GM19372 (cell line): ENCODE measurements at regions not wholly inside any gene's neighbourhood (a gene's known extent, or its start where the extent isn't known, plus 50 kb on each side); places are given as distances from the start of the nearest gene placed in this dataset.
"Not testable (repeated sequence)": the region's sequence is repeated elsewhere in the genome, so short reads cannot be mapped to it uniquely, and the experiment has no call there.

Source experiments
- ATAC-seq: cut with Tn5 transposase; IDR thresholded peaks from one replicate; pipeline ENCODE4 v1.9.1; 2021; ENCODE audit warnings: mild to moderate bottlenecking, low read depth, moderate library complexity; ENCODE audit not compliant: unreplicated experiment

- no peak for ATAC-seq
These were observed 117.7 kb upstream of the CDYL start for GRCh38 chr6:4658486-4658885.

DNA sequence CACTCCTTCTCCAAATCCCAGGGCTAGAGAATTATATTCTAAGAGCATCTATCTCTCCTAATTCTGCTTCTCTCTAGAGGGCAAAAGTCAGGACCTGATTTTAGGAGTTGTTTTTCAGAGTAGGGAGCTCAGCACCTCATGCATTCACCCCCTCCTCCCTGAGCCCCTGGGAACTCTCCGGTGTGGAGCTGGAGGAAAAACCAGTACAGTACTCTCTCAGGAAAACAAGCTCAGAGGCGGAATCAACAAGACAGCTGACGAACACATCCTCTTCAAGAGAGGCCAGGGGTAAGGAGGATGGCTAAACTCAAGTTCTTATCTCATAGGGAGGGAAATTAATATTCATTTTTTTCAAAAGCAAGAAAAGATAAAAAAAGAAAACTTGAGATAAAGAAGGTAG is 120.1 kb upstream of the CDYL start:
- ATAC-seq = no peak

DNA sequence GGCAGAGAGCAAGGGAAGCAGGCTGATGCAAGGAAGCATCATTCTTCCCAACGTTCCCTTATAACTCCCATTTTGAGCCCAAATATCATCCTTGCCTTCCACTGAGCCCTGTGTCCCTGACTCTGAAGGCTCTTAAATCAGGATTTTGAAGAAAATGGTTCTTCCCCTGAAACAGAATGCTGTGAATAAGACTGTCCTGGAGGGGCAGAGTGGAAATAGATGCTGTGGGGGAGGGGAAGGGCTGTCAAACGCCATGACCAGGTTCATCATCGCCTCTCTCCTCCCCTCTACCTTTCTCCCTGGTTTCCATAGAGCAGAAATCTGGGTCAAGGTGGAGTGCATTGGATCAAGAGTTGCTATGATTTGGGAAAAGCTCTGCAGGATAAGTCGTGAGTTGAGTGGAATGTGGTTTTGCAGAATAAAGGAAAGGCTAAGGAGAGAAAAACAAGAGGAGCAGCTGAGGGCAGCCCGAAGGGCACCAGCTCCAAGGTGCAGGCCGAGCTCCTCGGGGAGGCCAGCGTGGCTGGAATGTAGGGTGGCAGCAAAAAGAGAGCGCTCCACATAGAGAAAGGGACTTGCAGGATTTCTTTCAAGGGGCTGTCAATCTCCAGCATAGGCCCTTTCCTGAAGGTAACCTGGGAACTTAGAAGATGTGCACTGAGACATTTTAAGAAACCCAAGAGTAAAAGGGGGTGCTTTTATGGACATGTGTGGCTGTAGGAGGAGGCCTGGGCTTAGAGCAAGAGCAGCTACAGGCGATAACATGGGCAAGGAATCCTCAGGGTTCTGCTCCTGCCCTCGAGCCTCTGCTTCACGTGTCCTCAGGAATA is 120.8 kb upstream of the CDYL start:
- no peak for ATAC-seq

DNA sequence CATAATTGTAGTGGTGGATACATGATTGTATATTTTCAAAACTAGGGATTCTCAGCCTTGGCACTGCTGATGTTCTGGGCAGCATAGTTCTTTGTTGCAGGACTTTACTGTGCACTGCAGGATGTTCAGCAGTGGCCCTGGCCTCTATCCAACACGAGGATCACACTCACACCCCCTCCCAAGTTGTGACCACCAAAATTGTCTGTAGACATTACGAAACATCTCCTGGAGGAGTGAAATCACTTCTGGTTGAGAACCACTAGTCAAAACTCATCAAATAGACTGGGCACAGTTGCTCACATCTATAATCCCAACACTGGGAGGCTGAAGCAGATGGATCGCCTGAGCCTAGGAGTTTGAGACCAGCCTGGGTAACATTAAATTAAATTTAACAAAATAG is 123.1 kb upstream of the CDYL start:
- ATAC-seq = no peak

DNA sequence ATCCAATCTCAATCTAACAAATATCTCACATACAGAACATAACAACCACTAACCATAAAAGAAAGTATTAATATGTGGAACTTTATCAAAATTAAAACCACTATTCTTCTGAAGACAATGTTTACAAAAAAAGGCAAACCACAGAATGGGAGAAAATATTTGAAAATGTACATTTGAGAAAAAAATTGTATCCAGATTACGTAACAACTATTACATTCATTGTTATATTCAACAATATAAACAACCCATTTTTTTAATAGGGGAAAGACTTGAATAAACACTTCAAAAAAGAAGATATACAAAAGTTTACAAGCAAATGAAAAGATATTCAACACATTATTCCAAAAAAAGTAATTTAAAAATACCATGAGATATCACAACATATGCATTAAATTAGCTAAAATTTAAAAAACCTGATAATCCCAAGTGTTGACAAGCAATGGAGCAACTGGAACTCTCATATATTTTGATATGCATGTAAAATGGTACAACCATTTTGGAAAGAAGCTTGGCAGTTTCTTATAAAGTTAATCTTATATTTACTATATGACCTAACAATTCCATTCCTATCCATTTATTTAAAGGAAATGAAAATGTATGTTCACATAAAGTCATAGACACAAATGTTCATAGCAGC is 124.3 kb upstream of the CDYL start:
- ATAC-seq = no peak

GRCh38 chr6:4649728-4650127 is 126.5 kb upstream of the CDYL start:
- ATAC-seq = no peak

DNA sequence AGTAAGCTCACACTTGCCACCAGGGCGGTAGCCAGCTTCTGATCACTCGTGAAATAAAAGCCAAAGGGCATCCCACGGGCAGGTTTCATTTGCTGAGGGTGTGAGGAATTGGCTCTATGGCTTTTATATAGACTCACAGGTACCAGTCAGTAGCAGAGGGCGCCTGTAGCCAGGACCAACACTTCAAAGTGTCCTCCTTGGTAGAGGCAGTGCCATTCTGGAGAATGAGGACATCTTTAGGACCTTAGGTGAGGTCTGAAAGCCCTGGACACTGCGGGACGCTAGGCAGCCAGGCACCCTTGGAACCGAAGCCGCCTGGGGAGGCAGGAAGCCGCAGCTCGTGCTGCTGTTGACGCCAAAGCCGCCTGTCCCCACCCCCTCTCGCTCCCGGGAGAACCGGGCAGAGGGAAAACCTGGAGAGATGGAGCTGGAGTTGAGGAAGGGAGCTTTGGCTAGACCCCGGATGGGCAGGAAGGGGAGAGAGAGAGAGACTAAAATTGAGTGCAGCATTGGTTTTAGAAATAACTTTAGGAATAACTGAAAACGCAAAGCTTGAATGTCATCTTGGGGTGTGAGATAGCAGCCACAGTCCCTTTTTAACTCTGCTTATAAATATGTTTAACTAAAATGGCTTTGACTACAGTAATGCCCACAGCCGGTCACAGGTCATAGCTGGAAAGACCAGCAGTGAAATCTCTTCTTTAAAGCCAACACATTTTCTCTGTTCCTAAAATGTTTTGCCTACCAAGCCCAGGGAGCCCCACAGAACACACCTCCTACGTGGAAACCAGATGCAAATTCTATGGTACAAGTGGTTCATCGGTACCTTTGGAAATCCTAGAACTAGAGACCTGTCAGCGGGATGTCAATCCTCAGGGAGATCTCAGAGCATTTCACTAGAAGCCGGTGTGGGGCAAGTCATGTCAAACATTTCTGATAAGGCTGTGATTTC is 128.5 kb upstream of the CDYL start:
- ATAC-seq = no peak

GRCh38 chr6:4645713-4646360 is 130.4 kb upstream of the CDYL start:
- ATAC-seq = no peak

GRCh38 chr6:4644996-4645395 is 131.2 kb upstream of the CDYL start:
- no peak for ATAC-seq

DNA sequence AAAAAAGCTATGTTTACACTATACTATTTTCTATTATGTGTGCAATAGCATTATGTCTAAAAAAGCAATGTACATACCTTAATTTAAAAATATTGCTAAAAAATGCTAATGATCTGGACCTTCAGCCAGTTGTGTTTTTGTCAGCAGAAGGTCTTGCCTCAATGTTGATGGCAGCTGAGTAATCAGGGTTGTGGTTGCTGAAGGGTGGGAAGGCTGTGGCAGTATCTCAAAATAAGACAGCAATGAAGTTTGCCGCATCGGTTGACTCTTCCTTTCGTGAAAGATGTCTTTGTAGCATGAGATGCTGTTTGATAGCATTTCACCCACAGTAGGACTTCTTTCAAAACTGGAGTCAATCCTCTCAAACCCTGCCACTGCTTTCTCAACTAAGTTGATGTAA is 134.7 kb upstream of the CDYL start:
- no peak for ATAC-seq

DNA sequence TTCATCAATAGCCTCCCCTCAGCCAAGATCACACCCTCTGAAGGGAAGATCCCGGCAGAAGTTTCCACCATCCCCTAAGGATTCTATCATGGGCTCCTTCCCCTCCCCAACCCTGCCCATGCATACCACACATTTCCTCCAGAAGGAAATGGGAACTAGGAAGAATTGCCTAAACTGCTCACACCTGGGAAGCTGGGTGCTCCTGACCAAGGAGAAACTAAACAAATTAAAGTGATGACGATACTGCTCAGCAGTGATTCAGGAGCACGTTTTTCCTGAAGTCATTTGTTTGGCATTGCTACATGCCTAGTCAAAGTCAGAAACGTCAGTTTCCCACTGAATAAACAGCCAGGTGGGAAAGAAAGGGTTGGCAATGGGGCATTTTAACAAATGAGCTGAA is 136.1 kb upstream of the CDYL start:
- ATAC-seq = no peak

DNA sequence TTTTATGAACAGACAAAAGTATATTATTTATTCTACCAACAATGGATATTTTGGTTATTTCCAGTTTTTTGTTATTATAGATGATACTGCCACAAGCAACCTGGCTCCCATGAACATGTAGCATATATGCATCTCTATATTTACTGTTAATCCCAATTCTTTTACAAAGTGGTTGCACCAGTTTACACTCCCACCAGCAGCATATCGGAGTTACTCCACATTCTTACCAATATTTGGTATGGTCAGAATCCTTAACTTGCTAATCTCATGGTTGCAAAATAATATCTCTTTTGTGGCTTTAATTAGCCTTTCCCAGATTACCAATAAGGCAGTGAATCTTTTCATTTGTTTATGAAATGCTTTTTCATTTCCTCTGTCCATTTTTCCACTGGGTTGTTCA is 137.6 kb upstream of the CDYL start:
- no peak for ATAC-seq

GRCh38 chr6:4637691-4638433 is 138.3 kb upstream of the CDYL start:
- ATAC-seq = no peak

- no peak for ATAC-seq
These were observed 139.4 kb upstream of the CDYL start for GRCh38 chr6:4636881-4637224.

DNA sequence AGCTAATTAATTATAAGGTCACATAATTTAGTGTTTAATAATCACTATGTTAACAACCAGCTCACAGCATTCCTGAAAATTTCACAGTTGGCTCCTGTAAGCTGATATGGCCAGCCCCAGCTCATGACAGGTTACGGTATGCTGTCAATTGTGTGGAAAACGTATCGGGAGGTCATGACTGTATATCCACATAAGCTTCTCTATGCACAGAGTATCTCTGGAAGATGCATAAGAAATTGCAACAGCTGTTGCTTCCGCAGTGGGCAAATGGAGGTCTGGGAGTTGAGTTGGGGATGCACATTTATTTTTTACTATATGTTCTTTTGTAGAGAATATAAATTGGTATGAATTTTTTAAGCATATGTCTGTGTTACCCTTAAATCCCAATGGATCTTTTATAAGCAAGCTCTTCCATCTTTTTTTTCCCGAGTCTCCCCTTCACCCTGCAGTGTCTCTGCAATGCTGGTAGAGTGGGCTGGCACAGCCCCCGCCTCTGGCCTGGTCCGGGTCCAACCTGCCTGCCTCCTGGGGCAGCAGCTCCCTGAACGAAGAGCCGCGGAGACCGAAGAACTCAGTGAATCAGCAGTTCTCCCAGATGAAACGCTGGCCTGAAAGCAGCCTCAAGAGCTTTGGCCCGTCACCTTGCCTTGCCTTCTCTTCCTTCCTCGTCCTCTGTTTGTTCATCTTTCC is 139.9 kb upstream of the CDYL start:
- no peak for ATAC-seq

- no peak for ATAC-seq
These were observed 140.5 kb upstream of the CDYL start for GRCh38 chr6:4635666-4636065.

GRCh38 chr6:4632421-4632820 is 143.8 kb upstream of the CDYL start:
- ATAC-seq = no peak

- ATAC-seq = not testable (repeated sequence)
These were observed 146.4 kb upstream of the CDYL start for GRCh38 chr6:4629789-4630188.

- no peak for ATAC-seq
These were observed 150.6 kb upstream of the CDYL start for GRCh38 chr6:4625557-4625956.
